AG09309 (cell line): ENCODE measurements at regions not wholly inside any gene's neighbourhood (a gene's known extent, or its start where the extent isn't known, plus 50 kb on each side); places are given as distances from the start of the nearest gene placed in this dataset.

Experiments used
- DNase-seq: peaks from one replicate; pipeline ENCODE4 v3.0.0-alpha.2; 2010; ENCODE audit warnings: low read depth
- H3K4me3 ChIP-seq: 2 replicates; pipeline ENCODE4 v1.5.1; 2011; ENCODE audit warnings: mild to moderate bottlenecking, low read depth, low read length, moderate library complexity; ENCODE audit not compliant: control insufficient read depth
- CTCF ChIP-seq: IDR thresholded peaks from 2 replicates; pipeline ENCODE4 v1.5.1; 2011; ENCODE audit warnings: mild to moderate bottlenecking, low read depth, low read length, inconsistent platforms; ENCODE audit not compliant: insufficient read depth, control insufficient read depth; ENCODE audit errors: missing control alignments

GRCh38 chr2:219777388-219777787 is 150.0 kb downstream of the SLC4A3 start:
- DNase-seq, result no peak
- no peak for TF ChIP-seq CTCF
- H3K4me3 ChIP-seq, result no peak overlapping the region

- no peak overlapping the region for H3K4me3 ChIP-seq
- no peak for TF ChIP-seq CTCF
- DNase-seq, result no peak
These were observed 150.8 kb downstream of the SLC4A3 start for GRCh38 chr2:219778189-219778588.

- TF ChIP-seq CTCF, result no peak
- H3K4me3 ChIP-seq, result no peak overlapping the region
- no peak for DNase-seq
These were observed 155.4 kb downstream of the SLC4A3 start for GRCh38 chr2:219782737-219783348.

GRCh38 chr2:219783359-219783975 is 156.0 kb downstream of the SLC4A3 start:
- DNase-seq, result no peak
- no peak overlapping the region for H3K4me3 ChIP-seq

GRCh38 chr2:219784178-219784577 is 156.7 kb downstream of the SLC4A3 start:
- no peak for TF ChIP-seq CTCF
- no peak overlapping the region for H3K4me3 ChIP-seq
- DNase-seq, result no peak

More at GRCh38 chr2:219783359-219783975, 156.0 kb downstream of the SLC4A3 start:
- TF ChIP-seq CTCF, result no peak

GRCh38 chr2:219789476-219789875 is 162.0 kb downstream of the SLC4A3 start:
- no peak for TF ChIP-seq CTCF
- DNase-seq, result no peak
- H3K4me3 ChIP-seq, result no peak overlapping the region
